NT2/D1 (cell line): ENCODE measurements at regions not wholly inside any gene's neighbourhood (a gene's known extent, or its start where the extent isn't known, plus 50 kb on each side); places are given as distances from the start of the nearest gene placed in this dataset.

Experiments
- DNase-seq: peaks from one replicate; pipeline ENCODE4 v3.0.0-alpha.2; 2011; ENCODE audit warnings: low read depth, low spot score
- H3K27me3 ChIP-seq: 2 replicates; pipeline ENCODE4 v1.6.0; 2011; ENCODE audit warnings: mild to moderate bottlenecking; ENCODE audit not compliant: insufficient read length, insufficient read depth
- H3K36me3 ChIP-seq: 2 replicates; pipeline ENCODE4 v1.6.1; 2011; ENCODE audit warnings: mild to moderate bottlenecking, low read length, mixed read lengths; ENCODE audit not compliant: insufficient read depth, insufficient read length
- H3K4me1 ChIP-seq: 2 replicates; pipeline ENCODE4 v1.5.1; 2011; ENCODE audit not compliant: insufficient read depth, insufficient read length
- H3K4me3 ChIP-seq: 2 replicates; pipeline ENCODE4 v1.5.1; 2011; ENCODE audit warnings: low read depth; ENCODE audit not compliant: insufficient read length
- H3K9ac ChIP-seq: 2 replicates; pipeline ENCODE4 v1.6.0; 2011; ENCODE audit warnings: low read depth; ENCODE audit not compliant: insufficient read length
- H3K9me3 ChIP-seq: 2 replicates; pipeline ENCODE4 v1.5.1; 2011; ENCODE audit warnings: mild to moderate bottlenecking, low read length; ENCODE audit not compliant: insufficient read depth
- SUZ12 ChIP-seq: IDR thresholded peaks from 2 replicates; pipeline ENCODE4 v1.6.1; 2011; ENCODE audit not compliant: insufficient read length, insufficient read depth; ENCODE audit errors: extremely low read depth
- YY1 ChIP-seq: IDR thresholded peaks from 2 replicates; pipeline ENCODE4 v1.6.1; 2011; ENCODE audit not compliant: insufficient read length, insufficient read depth
- ZNF274 ChIP-seq: IDR thresholded peaks from 2 replicates; pipeline ENCODE4 v1.6.1; 2011; ENCODE audit warnings: mild to moderate bottlenecking, low read depth, low read length

DNA sequence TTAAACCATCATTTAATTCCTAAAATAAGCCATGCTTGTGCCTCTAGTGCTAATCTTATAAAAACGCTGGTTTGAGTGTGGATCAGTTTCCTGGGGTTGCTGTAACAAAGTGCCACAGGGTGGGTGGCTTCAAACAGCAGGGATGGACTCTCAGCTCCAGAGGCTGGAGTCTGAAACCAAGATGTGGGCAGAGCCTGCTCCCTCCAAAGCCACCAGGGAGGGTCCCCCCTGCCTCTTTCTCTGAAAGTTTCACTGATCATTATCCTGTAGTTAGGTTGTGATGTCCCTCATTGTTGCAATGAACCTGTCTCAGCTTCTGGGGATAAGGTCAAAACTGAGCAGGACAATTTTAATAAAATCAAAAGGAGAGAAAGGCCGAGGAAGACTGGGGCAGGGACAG, 251.9 kb upstream of the TCERG1L start:
- Histone ChIP-seq H3K36me3 (no peaks in the 10 kb centered on the region), H3K9me3 (peaks cover 10% of the 10 kb centered on the region), H3K9ac (no peak overlapping the region), H3K4me3 (no peak overlapping the region), H3K27me3 (no peaks in the 10 kb centered on the region), H3K4me1 (peaks cover 5% of the 10 kb centered on the region)
- DNase-seq = no peak
- TF ChIP-seq SUZ12 (no peak), YY1 (no peak), ZNF274 (no peak)

DNA sequence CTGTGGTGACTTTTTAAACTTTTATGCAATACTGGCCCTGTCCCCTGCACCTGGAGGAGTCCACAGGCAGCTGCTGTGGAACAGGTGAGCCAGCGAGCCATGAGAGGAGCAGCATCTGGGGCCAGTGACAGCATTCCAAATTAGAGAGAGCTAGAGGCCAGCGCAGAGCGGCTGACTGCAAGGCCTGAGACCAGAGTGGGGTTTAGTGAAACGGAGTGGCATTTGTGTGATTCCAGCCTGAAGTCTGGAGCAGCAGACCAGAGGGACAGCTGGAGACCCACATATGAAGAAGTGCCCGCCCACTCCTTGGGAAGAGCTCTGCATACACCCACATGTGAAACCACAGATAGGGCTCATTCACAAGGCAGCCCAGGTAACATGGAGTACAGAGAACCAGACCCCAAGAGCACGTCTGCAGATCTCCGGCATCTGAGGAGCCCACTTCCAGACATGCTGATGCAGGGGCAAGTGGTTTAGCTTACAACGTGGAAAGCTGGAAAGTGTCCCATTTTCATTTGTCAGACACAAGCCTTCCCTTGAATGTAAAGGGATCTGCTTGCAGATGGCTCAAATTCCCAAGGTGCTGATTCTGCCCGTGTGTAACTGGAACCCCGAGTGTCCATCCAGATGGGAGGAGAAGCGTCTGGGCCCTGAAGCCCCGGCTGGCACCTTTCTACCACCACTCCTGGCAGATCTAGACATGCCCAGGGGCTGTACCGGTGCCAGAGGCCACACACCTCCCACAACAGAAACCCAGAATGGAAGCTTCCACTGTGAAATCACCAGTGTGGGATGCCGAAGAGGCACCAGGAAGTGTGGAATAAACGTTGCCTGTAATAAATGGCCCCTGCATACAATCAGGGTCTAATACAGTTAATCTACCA, 256.0 kb upstream of the TCERG1L start:
- DNase-seq = no peak
- peaks cover 2% of the 10 kb centered on the region for H3K4me1 ChIP-seq
- no peak overlapping the region for H3K9ac ChIP-seq
- no peaks in the 10 kb centered on the region for H3K36me3 ChIP-seq
- H3K27me3 ChIP-seq = no peaks in the 10 kb centered on the region
- TF ChIP-seq YY1 (no peak), SUZ12 (no peak), ZNF274 (no peak)
- no peak overlapping the region for H3K4me3 ChIP-seq
- H3K9me3 ChIP-seq = peaks cover 10% of the 10 kb centered on the region

DNA sequence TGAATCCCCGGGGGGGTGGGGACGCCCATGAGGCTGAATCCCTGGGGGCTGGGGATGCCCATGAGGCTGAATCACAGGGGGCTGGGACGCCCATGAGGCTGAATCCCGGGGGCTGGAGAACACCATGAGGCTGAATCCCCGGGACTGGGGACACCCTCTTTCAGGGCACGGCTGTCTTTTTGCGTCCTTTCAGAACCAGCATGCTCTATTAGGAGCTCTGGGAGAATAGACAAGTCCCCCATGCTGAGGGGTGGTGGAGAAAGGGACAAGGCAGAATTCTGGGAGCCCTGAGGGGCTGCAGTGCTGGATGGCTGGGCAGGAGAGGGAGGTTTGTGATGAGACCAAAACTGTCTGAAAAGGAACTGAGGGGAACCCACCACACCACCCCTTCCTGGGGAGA, 257.3 kb upstream of the TCERG1L start:
- H3K4me1 ChIP-seq = peaks cover 7% of the 10 kb centered on the region
- peaks cover 10% of the 10 kb centered on the region for H3K9me3 ChIP-seq
- no peaks in the 10 kb centered on the region for H3K27me3 ChIP-seq
- no peak overlapping the region for H3K9ac ChIP-seq
- no peaks in the 10 kb centered on the region for H3K36me3 ChIP-seq
- TF ChIP-seq SUZ12 (no peak), YY1 (no peak), ZNF274 (no peak)
- H3K4me3 ChIP-seq = no peak overlapping the region
- DNase-seq = no peak

DNA sequence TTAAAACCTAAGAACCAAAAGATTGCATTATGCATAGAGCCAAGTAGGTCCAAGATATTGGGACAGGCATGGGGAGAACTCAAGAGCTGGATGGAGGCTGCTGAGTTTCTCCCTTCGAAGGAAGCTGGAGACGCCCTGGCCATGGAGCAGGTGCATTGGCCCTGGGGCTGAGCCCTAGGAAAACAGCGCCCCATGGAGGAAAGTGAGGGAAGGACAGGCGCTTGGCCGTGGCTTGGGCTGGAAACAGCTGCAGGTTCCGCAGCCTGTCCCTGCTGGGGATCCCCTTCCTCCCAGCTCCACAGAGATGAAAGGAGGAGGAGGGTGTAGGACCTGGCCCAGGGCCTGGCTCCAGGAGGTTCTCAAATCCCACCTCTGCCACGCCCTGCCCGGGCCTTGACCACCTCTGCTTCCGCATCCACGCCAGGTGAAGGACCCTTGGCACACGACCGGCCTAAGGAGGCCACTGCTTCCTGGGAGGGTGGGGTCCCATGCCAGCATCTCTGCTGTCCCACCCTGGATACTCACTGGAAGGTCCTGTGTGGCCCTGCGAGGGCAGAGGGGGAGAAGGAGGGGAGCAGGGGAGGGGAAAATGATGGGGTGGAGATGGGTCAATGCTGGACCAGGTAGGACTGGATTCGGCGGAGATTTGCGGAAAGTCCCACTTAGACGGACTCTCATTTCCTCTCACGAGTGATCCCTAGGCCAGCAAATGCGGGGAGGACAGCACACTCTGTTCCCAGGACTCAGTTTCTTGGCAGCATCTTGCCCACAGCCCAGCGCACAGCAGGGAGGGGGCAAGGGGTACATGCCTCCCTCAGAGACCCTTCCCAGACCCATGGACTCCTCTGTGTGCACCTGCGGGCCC, 258.6 kb upstream of the TCERG1L start:
- no peaks in the 10 kb centered on the region for H3K27me3 ChIP-seq
- no peak overlapping the region for H3K4me3 ChIP-seq
- peaks cover 8% of the 10 kb centered on the region for H3K4me1 ChIP-seq
- no peak for TF ChIP-seq SUZ12
- no peak for TF ChIP-seq YY1
- no peak for TF ChIP-seq ZNF274
- H3K36me3 ChIP-seq = no peaks in the 10 kb centered on the region
- H3K9me3 ChIP-seq = peaks cover 5% of the 10 kb centered on the region
- H3K9ac ChIP-seq = no peak overlapping the region
- peak; percentile 15 for DNase-seq

DNA sequence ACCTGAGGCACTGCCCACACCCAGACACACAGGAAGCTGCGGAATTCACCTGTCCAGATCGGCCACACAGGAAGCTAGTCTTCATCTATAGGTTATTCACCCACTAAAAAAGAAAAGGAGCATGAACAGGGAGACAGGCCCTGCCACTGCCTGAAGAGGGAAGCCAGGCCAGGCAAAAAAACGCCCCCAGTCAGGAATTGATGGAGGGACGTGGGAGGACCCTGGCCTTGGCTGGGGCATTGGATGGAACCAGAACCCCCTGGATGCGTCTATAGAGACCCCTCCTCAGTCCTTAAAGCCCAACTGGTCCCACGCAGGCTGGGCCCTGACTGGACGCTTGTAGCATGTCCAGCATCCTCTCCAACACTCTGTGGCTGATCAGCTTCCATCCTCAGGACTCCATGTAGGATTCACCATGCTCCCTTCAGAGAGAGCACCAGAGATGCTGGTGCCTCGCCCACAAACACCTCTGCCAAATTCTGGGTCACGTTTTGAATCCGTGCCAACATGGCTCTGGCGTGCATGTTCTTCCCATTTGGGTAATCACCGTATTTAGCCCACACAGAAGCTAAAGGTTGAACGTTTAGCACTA, 259.3 kb upstream of the TCERG1L start:
- Histone ChIP-seq H3K9me3 (no peaks in the 10 kb centered on the region), H3K9ac (no peak overlapping the region), H3K4me3 (no peak overlapping the region), H3K4me1 (peaks cover 8% of the 10 kb centered on the region), H3K36me3 (no peaks in the 10 kb centered on the region), H3K27me3 (no peaks in the 10 kb centered on the region)
- no peak for DNase-seq
- TF ChIP-seq ZNF274 = no peak

DNA sequence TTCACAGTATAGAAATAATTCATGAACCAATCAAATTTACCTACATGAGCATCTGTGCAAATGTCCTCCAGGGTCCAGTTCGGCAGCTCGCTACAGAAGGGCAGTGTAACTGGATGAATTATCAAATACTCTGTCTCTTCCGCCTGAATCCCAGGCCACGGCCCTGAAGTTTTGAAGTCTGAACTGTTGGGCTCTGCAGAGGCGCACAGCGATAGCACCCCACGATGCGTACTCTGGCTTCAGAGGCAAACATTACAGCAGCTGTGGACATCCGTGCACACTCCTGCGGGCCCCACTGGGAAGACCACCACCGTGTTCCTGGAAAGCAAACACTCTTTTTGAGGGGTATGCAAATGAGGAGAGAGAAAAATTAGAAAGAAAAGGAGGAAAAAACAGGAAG, 259.8 kb upstream of the TCERG1L start:
- no peak for DNase-seq
- Histone ChIP-seq H3K36me3 (no peaks in the 10 kb centered on the region), H3K9me3 (no peaks in the 10 kb centered on the region), H3K4me3 (no peak overlapping the region), H3K4me1 (peaks cover 8% of the 10 kb centered on the region), H3K27me3 (no peaks in the 10 kb centered on the region), H3K9ac (no peak overlapping the region)
- TF ChIP-seq SUZ12 = no peak
- no peak for TF ChIP-seq YY1
- TF ChIP-seq ZNF274 = no peak

DNA sequence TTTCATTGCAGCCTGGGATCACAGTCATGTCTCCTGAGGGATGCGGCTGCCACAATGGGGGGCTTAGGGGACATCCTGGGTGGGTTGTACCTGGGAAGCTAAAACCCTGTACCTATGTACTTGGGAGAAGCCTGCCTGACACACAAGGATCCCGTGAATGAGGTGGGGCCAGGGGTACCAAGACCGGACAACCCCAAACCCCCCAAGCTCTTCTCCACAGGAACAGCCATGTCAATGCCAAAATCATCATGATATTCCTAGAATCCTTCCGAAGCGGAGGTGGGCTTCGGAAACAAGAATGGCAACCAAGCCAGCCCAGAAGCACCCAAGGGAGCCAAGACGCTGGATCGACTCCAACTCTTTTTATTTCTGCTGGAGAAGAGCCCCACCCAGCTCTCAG, 260.3 kb upstream of the TCERG1L start:
- no peak for DNase-seq
- peaks cover 8% of the 10 kb centered on the region for H3K4me1 ChIP-seq
- no peaks in the 10 kb centered on the region for H3K36me3 ChIP-seq
- no peak overlapping the region for H3K9ac ChIP-seq
- no peak overlapping the region for H3K4me3 ChIP-seq
- H3K27me3 ChIP-seq = no peaks in the 10 kb centered on the region
- no peak for TF ChIP-seq SUZ12
- no peak for TF ChIP-seq YY1
- TF ChIP-seq ZNF274 = no peak
- H3K9me3 ChIP-seq = no peaks in the 10 kb centered on the region
